ENCODE measurements at regions not wholly inside any gene's neighbourhood (a gene's known extent, or its start where the extent isn't known, plus 50 kb on each side); places are given as distances from the start of the nearest gene placed in this dataset.

- Histone ChIP-seq H3K4me1 (ENCODE audit: low read length) (no peaks in the 10 kb centered on the region), H3F3A (ENCODE audit: insufficient read depth, low read length) (no peaks in the 10 kb centered on the region), H3K9me2 (replicated peaks; ENCODE audit: insufficient read depth, low read length) (no peaks in the 10 kb centered on the region), H4K20me1 (ENCODE audit: insufficient read depth, low read length) (no peaks in the 10 kb centered on the region), H2AFZ (ENCODE audit: low read length) (no peak overlapping the region), H3K4me2 (ENCODE audit: low read depth, low read length) (no peak overlapping the region), H3K36me3 (replicated peaks; ENCODE audit: insufficient read depth, low read length) (no peaks in the 10 kb centered on the region), H3K27me3 (replicated peaks; ENCODE audit: insufficient read depth, low read length) (no peaks in the 10 kb centered on the region), H3K79me2 (ENCODE audit: low read length) (no peaks in the 10 kb centered on the region), H3K27ac (ENCODE audit: low read length) (no peak overlapping the region), H3K9ac (ENCODE audit: low read length) (no peak overlapping the region), H3K4me3 (ENCODE audit: low read length) (no peak overlapping the region), H3K9me3 (replicated peaks; ENCODE audit: insufficient read depth, low read length) (no peaks in the 10 kb centered on the region)
- no peak for TF ChIP-seq CTCF (IDR thresholded peaks at IDR 0.05; ENCODE audit: low read length)
- no peak for TF ChIP-seq EZH2 (optimal IDR thresholded peaks at IDR 0.05; ENCODE audit: low read depth, low read length)
- no peak for TF ChIP-seq EZH2phosphoT487 (IDR thresholded peaks at IDR 0.05; ENCODE audit: low read length)
- DNase-seq, result no peak
Measured at GRCh38 chr21:35579520-35580293, 480.6 kb downstream of the SETD4 start.

- no peaks in the 10 kb centered on the region for H4K20me1 ChIP-seq (ENCODE audit: insufficient read depth, low read length)
- no peaks in the 10 kb centered on the region for H3K9me2 ChIP-seq (replicated peaks; ENCODE audit: insufficient read depth, low read length)
- H3K36me3 ChIP-seq (replicated peaks; ENCODE audit: insufficient read depth, low read length), result no peaks in the 10 kb centered on the region
- no peaks in the 10 kb centered on the region for H3K9me3 ChIP-seq (replicated peaks; ENCODE audit: insufficient read depth, low read length)
- TF ChIP-seq EZH2phosphoT487 (IDR thresholded peaks at IDR 0.05; ENCODE audit: low read length) (no peak), EZH2 (optimal IDR thresholded peaks at IDR 0.05; ENCODE audit: low read depth, low read length) (no peak), CTCF (IDR thresholded peaks at IDR 0.05; ENCODE audit: low read length) (no peak)
- no peaks in the 10 kb centered on the region for H3K4me1 ChIP-seq (ENCODE audit: low read length)
- no peak overlapping the region for H2AFZ ChIP-seq (ENCODE audit: low read length)
- DNase-seq, result no peak
- H3K4me2 ChIP-seq (ENCODE audit: low read depth, low read length), result no peak overlapping the region
- H3K79me2 ChIP-seq (ENCODE audit: low read length), result no peaks in the 10 kb centered on the region
- no peaks in the 10 kb centered on the region for H3F3A ChIP-seq (ENCODE audit: insufficient read depth, low read length)
- H3K4me3 ChIP-seq (ENCODE audit: low read length), result no peak overlapping the region
- H3K9ac ChIP-seq (ENCODE audit: low read length), result no peak overlapping the region
- no peak overlapping the region for H3K27ac ChIP-seq (ENCODE audit: low read length)
- no peaks in the 10 kb centered on the region for H3K27me3 ChIP-seq (replicated peaks; ENCODE audit: insufficient read depth, low read length)
Measured at GRCh38 chr21:35578831-35579471, 481.4 kb downstream of the SETD4 start.

GRCh38 chr21:35578347-35578782 lies 482.0 kb downstream of the SETD4 start:
- Histone ChIP-seq H3F3A (ENCODE audit: insufficient read depth, low read length) (no peaks in the 10 kb centered on the region), H3K4me1 (ENCODE audit: low read length) (no peaks in the 10 kb centered on the region), H3K79me2 (ENCODE audit: low read length) (no peaks in the 10 kb centered on the region), H3K9ac (ENCODE audit: low read length) (no peak overlapping the region), H3K9me3 (replicated peaks; ENCODE audit: insufficient read depth, low read length) (no peaks in the 10 kb centered on the region), H3K27me3 (replicated peaks; ENCODE audit: insufficient read depth, low read length) (no peaks in the 10 kb centered on the region), H4K20me1 (ENCODE audit: insufficient read depth, low read length) (no peaks in the 10 kb centered on the region), H2AFZ (ENCODE audit: low read length) (no peak overlapping the region), H3K4me3 (ENCODE audit: low read length) (no peak overlapping the region), H3K36me3 (replicated peaks; ENCODE audit: insufficient read depth, low read length) (no peaks in the 10 kb centered on the region), H3K4me2 (ENCODE audit: low read depth, low read length) (no peak overlapping the region), H3K27ac (ENCODE audit: low read length) (no peak overlapping the region), H3K9me2 (replicated peaks; ENCODE audit: insufficient read depth, low read length) (no peaks in the 10 kb centered on the region)
- no peak for DNase-seq
- TF ChIP-seq CTCF (IDR thresholded peaks at IDR 0.05; ENCODE audit: low read length), result no peak
